Peyer's patch (tissue), 4 donors: ENCODE measurements at regions not wholly inside any gene's neighbourhood (a gene's known extent, or its start where the extent isn't known, plus 50 kb on each side); places are given as distances from the start of the nearest gene placed in this dataset.

ENCODE experiments used
- DNase-seq, 3 donors: peaks; one replicate each; pipeline ENCODE4 v3.0.0-alpha.2; 2017 to 2019
- H3K27ac ChIP-seq, 4 donors: fragments of 200-600 bp; sonication (generic); one replicate each; pipeline ENCODE4 v1.5.1; 2016 to 2019
- H3K27me3 ChIP-seq, 2 donors: fragments of 200-600 bp; sonication (generic); one replicate each; pipeline ENCODE4 v1.5.1; 2019
- H3K36me3 ChIP-seq, 3 donors: fragments of 200-600 bp; sonication (generic); one replicate each; pipeline ENCODE4 v1.5.1; 2016 to 2019
- H3K4me1 ChIP-seq, 4 donors: fragments of 200-600 bp; sonication (generic); one replicate each; pipeline ENCODE4 v1.5.1; 2016 to 2019
- H3K4me3 ChIP-seq, 4 donors: fragments of 200-600 bp; sonication (generic); 1 replicate in 3 of 4; 2 replicates in 1 of 4; pipeline ENCODE4 v1.5.1; 2016 to 2019; ENCODE audit warnings: mild to moderate bottlenecking in 1 of 4
- H3K9me3 ChIP-seq, 4 donors: fragments of 200-600 bp; sonication (generic); one replicate each; pipeline ENCODE4 v1.5.1; 2016 to 2019; ENCODE audit warnings: mild to moderate bottlenecking in 1 of 4
- CTCF ChIP-seq, 6 experiments: fragments of 450-650 bp in 4 of 6; fragments of 200-600 bp in 2 of 6; sonication (generic) in 1 of 6; IDR thresholded peaks; one replicate each; pipeline ENCODE4 v1.5.1; 2017 to 2019; ENCODE audit warnings: antibody characterized with exemption in 6 of 6, mild to moderate bottlenecking in 3 of 6, moderate library complexity in 1 of 6
- POLR2A ChIP-seq, 2 donors: fragments of 450-650 bp; IDR thresholded peaks; one replicate each; pipeline ENCODE4 v1.5.1; 2017; ENCODE audit warnings: antibody characterized with exemption in 2 of 2, mild to moderate bottlenecking in 2 of 2, moderate library complexity in 2 of 2

- Histone ChIP-seq H3K27ac (no peak overlapping the region), H3K9me3 (no peaks in the 10 kb centered on the region), H3K4me1 (no peaks in the 10 kb centered on the region), H3K36me3 (no peaks in the 10 kb centered on the region), H3K27me3 (no peaks in the 10 kb centered on the region), H3K4me3 (no peak overlapping the region)
- TF ChIP-seq POLR2A (IDR thresholded peaks at IDR 0.05) (no peak), CTCF (IDR thresholded peaks at IDR 0.05) (no peak)
- no peak for DNase-seq
Observed at GRCh38 chr2:235131334-235132305, 179.8 kb downstream of the SH3BP4 start.

GRCh38 chr2:235132651-235133050 lies 180.8 kb downstream of the SH3BP4 start:
- no peak for DNase-seq
- no peaks in the 10 kb centered on the region for H3K9me3 ChIP-seq
- no peak for TF ChIP-seq CTCF (IDR thresholded peaks at IDR 0.05)
- TF ChIP-seq POLR2A (IDR thresholded peaks at IDR 0.05), result no peak
- H3K4me1 ChIP-seq, result no peaks in the 10 kb centered on the region
- H3K27ac ChIP-seq, result no peak overlapping the region
- no peaks in the 10 kb centered on the region for H3K36me3 ChIP-seq
- H3K4me3 ChIP-seq, result no peak overlapping the region
- H3K27me3 ChIP-seq, result no peaks in the 10 kb centered on the region

GRCh38 chr2:235133837-235134236 lies 182.0 kb downstream of the SH3BP4 start:
- H3K36me3 ChIP-seq, result no peaks in the 10 kb centered on the region
- H3K27me3 ChIP-seq, result no peaks in the 10 kb centered on the region

GRCh38 chr2:235134420-235134819 lies 182.6 kb downstream of the SH3BP4 start:
- no peak for TF ChIP-seq POLR2A (IDR thresholded peaks at IDR 0.05)
- no peak for TF ChIP-seq CTCF (IDR thresholded peaks at IDR 0.05)
- Histone ChIP-seq H3K9me3 (no peaks in the 10 kb centered on the region), H3K36me3 (no peaks in the 10 kb centered on the region), H3K4me3 (no peak overlapping the region), H3K27ac (no peak overlapping the region), H3K27me3 (no peaks in the 10 kb centered on the region), H3K4me1 (no peaks in the 10 kb centered on the region)
- DNase-seq, result no peak

More at GRCh38 chr2:235133837-235134236, 182.0 kb downstream of the SH3BP4 start:
- no peak for DNase-seq
- Histone ChIP-seq H3K4me1 (no peaks in the 10 kb centered on the region), H3K27ac (no peak overlapping the region), H3K4me3 (no peak overlapping the region), H3K9me3 (no peaks in the 10 kb centered on the region)
- TF ChIP-seq CTCF (IDR thresholded peaks at IDR 0.05) (no peak), POLR2A (IDR thresholded peaks at IDR 0.05) (no peak)

- no peak overlapping the region for H3K27ac ChIP-seq
- no peak for DNase-seq
- H3K4me3 ChIP-seq, result no peak overlapping the region
- no peaks in the 10 kb centered on the region for H3K9me3 ChIP-seq
- no peaks in the 10 kb centered on the region for H3K36me3 ChIP-seq
- H3K27me3 ChIP-seq, result no peaks in the 10 kb centered on the region
- no peaks in the 10 kb centered on the region for H3K4me1 ChIP-seq
- no peak for TF ChIP-seq POLR2A (IDR thresholded peaks at IDR 0.05)
Observed at GRCh38 chr2:235135195-235135965, 183.6 kb downstream of the SH3BP4 start.
